Panc1 (cell line): ENCODE measurements at regions not wholly inside any gene's neighbourhood (a gene's known extent, or its start where the extent isn't known, plus 50 kb on each side); places are given as distances from the start of the nearest gene placed in this dataset.

Experiments
- ATAC-seq: fragments of 200-7000 bp; cut with Tn5 transposase; 2 replicates; pipeline ENCODE4 v1.9.1; 2020; ENCODE audit warnings: mild to moderate bottlenecking, moderate library complexity
- BruUV-seq: library from RNA; stranded (reverse); fragments of 400-500 nt; replicated peaks from 2 replicates; lab custom pipeline; 2021; lab: Mats Ljungman, UMichigan
- CTCF ChIA-PET: fragments of 300-600 bp; sonication (Branson Sonifier 250); formaldehyde crosslinking; loops from one replicate; lab custom pipeline; 2022; ENCODE audit warnings: antibody characterized with exemption; lab: Charles Lee
- POLR2A ChIA-PET: fragments of 300-600 bp; sonication (Branson Sonifier 250); formaldehyde crosslinking; loops from one replicate; lab custom pipeline; 2022; ENCODE audit warnings: antibody characterized with exemption; lab: Charles Lee
- DNase-seq: peaks from one replicate; pipeline ENCODE4 v3.0.0-alpha.2; 2010; ENCODE audit warnings: low read depth, low spot score
- H3K27ac ChIP-seq: 2 replicates; pipeline ENCODE4 v1.5.1; 2011; ENCODE audit warnings: mild to moderate bottlenecking, low read length, inconsistent platforms
- H3K27me3 ChIP-seq: fragments of 200-500 bp; sonication (Bioruptor generic); 2 replicates; pipeline ENCODE4 v1.6.0; 2014; ENCODE audit warnings: low read length, inconsistent platforms; ENCODE audit not compliant: control insufficient read depth, insufficient read depth
- H3K36me3 ChIP-seq: fragments of 200-500 bp; sonication (Bioruptor generic); 2 replicates; pipeline ENCODE4 v1.5.1; 2014; ENCODE audit warnings: inconsistent platforms, mild to moderate bottlenecking, low read length, moderate library complexity; ENCODE audit not compliant: control insufficient read depth, insufficient read depth
- H3K4me1 ChIP-seq: 2 replicates; pipeline ENCODE4 v1.5.1; 2011; ENCODE audit warnings: inconsistent platforms, mild to moderate bottlenecking, low read length, moderate library complexity; ENCODE audit not compliant: control insufficient read depth, insufficient read depth
- H3K4me3 ChIP-seq, 2 experiments: 2 replicates each; pipeline ENCODE4 v1.5.1; 2011 to 2012; ENCODE audit warnings: low read depth in 2 of 2, low read length in 2 of 2, mild to moderate bottlenecking in 2 of 2, inconsistent platforms in 1 of 2, moderate library complexity in 1 of 2
- H3K9me3 ChIP-seq: fragments of 200-500 bp; sonication (Bioruptor generic); 2 replicates; pipeline ENCODE4 v1.5.1; 2014; ENCODE audit warnings: low read depth, mild to moderate bottlenecking, inconsistent platforms, low read length, moderate library complexity; ENCODE audit not compliant: control insufficient read depth, insufficient read depth
- POLR2AphosphoS5 ChIP-seq: IDR thresholded peaks from 2 replicates; pipeline ENCODE4 v1.6.1; 2012; ENCODE audit warnings: mild to moderate bottlenecking, low read depth, low read length, moderate library complexity
- REST ChIP-seq, 2 experiments: IDR thresholded peaks; 2 replicates each; pipeline ENCODE4 v1.6.1; 2011 to 2012; ENCODE audit warnings: low read depth in 2 of 2, control low read depth in 1 of 2, low read length in 1 of 2, mild to moderate bottlenecking in 1 of 2, moderate library complexity in 1 of 2; ENCODE audit not compliant: insufficient read depth in 1 of 2
- SIN3A ChIP-seq: IDR thresholded peaks from 2 replicates; pipeline ENCODE4 v1.6.1; 2012; ENCODE audit warnings: low read depth, mild to moderate bottlenecking, low read length, moderate library complexity, borderline replicate concordance; ENCODE audit not compliant: insufficient read depth
- TCF7L2 ChIP-seq: IDR thresholded peaks from 2 replicates; pipeline ENCODE4 v1.6.1; 2011; ENCODE audit warnings: mild to moderate bottlenecking, low read depth, low read length, inconsistent platforms
- in situ Hi-C: cut with HindIII; loops from 2 replicates; pipeline ENCODE4 v1.10.0; 2016; ENCODE audit warnings: low sequenced_read_pairs, low pct_unique_long_range_greater_than_20kb
- intact Hi-C: fragments of 100-400 bp; cut with micrococcal nuclease; formaldehyde crosslinking; loops from one replicate; pipeline ENCODE4 v1.10.0; 2022; ENCODE audit not compliant: unreplicated experiment
- TF ChIP-seq, protein P1 (sequence below): fragments of 450-650 bp; IDR thresholded peaks from 2 replicates; pipeline ENCODE4 v1.5.1; 2017; ENCODE audit warnings: mild to moderate bottlenecking

- Histone ChIP-seq H3K27ac (no peak overlapping the region), H3K9me3 (no peaks in the 10 kb centered on the region), H3K36me3 (no peaks in the 10 kb centered on the region), H3K27me3 (no peaks in the 10 kb centered on the region), H3K4me3 (no peak overlapping the region), H3K4me1 (no peaks in the 10 kb centered on the region)
- ATAC-seq = no peak
- no peak for DNase-seq
- intact Hi-C loops (no loop called here), in situ Hi-C loops (no loop called here)
- ChIA-PET CTCF (no interaction called here), POLR2A (no interaction called here)
- no peak for TF ChIP-seq SIN3A
- TF ChIP-seq TCF7L2 = no peak
- no peak for TF ChIP-seq REST (IDR thresholded peaks at IDR 0.05; ENCODE audit: insufficient read depth in 1 of 2, low read depth in 2 of 2, low read length in 1 of 2)
- TF ChIP-seq, protein P1, sequence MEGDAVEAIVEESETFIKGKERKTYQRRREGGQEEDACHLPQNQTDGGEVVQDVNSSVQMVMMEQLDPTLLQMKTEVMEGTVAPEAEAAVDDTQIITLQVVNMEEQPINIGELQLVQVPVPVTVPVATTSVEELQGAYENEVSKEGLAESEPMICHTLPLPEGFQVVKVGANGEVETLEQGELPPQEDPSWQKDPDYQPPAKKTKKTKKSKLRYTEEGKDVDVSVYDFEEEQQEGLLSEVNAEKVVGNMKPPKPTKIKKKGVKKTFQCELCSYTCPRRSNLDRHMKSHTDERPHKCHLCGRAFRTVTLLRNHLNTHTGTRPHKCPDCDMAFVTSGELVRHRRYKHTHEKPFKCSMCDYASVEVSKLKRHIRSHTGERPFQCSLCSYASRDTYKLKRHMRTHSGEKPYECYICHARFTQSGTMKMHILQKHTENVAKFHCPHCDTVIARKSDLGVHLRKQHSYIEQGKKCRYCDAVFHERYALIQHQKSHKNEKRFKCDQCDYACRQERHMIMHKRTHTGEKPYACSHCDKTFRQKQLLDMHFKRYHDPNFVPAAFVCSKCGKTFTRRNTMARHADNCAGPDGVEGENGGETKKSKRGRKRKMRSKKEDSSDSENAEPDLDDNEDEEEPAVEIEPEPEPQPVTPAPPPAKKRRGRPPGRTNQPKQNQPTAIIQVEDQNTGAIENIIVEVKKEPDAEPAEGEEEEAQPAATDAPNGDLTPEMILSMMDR = no peak
- TF ChIP-seq POLR2AphosphoS5 = no peak
- BruUV-seq = no TSS peak
These were observed 166.9 kb downstream of the C16orf95 start for GRCh38 chr16:87150262-87150661.

DNA sequence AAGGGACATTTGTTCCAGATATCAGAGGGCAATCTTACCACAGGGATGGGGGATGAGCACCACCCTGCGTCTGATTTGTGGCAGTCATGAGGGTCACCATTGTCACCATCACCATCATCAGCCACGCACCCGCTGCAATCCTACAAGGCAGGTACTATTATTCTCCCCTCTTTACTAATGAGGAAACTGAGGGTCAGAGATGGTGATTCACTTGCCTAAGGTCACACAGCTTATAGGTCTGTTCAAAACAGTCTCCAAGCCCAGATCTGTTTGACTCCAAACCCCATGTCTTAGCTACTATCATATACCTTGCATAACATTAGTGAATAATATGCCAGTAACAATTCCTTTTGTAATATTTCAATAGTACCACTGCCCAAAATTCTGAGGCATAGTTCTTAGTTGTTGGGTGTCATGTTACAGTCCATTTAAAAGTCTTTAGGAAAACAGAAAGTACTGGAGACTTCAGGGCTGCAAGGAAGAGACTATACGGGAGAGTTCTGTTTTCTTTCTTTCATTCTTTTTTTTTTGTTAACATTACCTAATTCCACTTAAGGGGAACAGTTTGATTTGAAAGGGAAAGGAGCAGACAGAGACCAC is 166.4 kb downstream of the C16orf95 start:
- POLR2A ChIA-PET = no interaction called here
- ATAC-seq = no peak

More for the DNA sequence above, 166.4 kb downstream of the C16orf95 start:
- Histone ChIP-seq H3K27ac (no peak overlapping the region), H3K27me3 (no peaks in the 10 kb centered on the region), H3K36me3 (no peaks in the 10 kb centered on the region), H3K4me3 (no peak overlapping the region), H3K9me3 (no peaks in the 10 kb centered on the region), H3K4me1 (no peaks in the 10 kb centered on the region)
- in situ Hi-C loops (no loop called here), intact Hi-C loops (no loop called here)
- TF ChIP-seq, protein P1 = no peak
- TF ChIP-seq POLR2AphosphoS5 (no peak), SIN3A (no peak), REST (IDR thresholded peaks at IDR 0.05; ENCODE audit: insufficient read depth in 1 of 2, low read depth in 2 of 2, low read length in 1 of 2) (no peak), TCF7L2 (no peak)
- BruUV-seq = no TSS peak
- CTCF ChIA-PET = no interaction called here
- no peak for DNase-seq
